IPS-15b (cell line): ENCODE measurements at regions not wholly inside any gene's neighbourhood (a gene's known extent, or its start where the extent isn't known, plus 50 kb on each side); places are given as distances from the start of the nearest gene placed in this dataset.
"Not testable (repeated sequence)": the region's sequence is repeated elsewhere in the genome, so short reads cannot be mapped to it uniquely, and the experiment has no call there.

Experiments
- H3K27me3 ChIP-seq: one replicate; pipeline ENCODE4 v1.6.1; 2013; ENCODE audit warnings: low read length; ENCODE audit not compliant: control insufficient read depth, insufficient read depth
- H3K36me3 ChIP-seq: one replicate; pipeline ENCODE4 v1.6.1; 2013; ENCODE audit warnings: low read length; ENCODE audit not compliant: control insufficient read depth, insufficient read depth
- H3K4me1 ChIP-seq: one replicate; pipeline ENCODE4 v1.6.1; 2013; ENCODE audit warnings: mild to moderate bottlenecking, low read length; ENCODE audit not compliant: control insufficient read depth, insufficient read depth
- H3K4me3 ChIP-seq: one replicate; pipeline ENCODE4 v1.5.1; 2013; ENCODE audit warnings: low read depth, low read length
- H3K9ac ChIP-seq: one replicate; pipeline ENCODE4 v1.6.1; 2013; ENCODE audit warnings: low read depth, mild to moderate bottlenecking, low read length
- H3K9me3 ChIP-seq: one replicate; pipeline ENCODE4 v1.6.1; 2013; ENCODE audit warnings: mild to moderate bottlenecking, low read length; ENCODE audit not compliant: control insufficient read depth, insufficient read depth

- H3K9ac ChIP-seq: no peak overlapping the region
- H3K4me3 ChIP-seq: no peak overlapping the region
- H3K4me1 ChIP-seq: no peaks in the 10 kb centered on the region
- no peaks in the 10 kb centered on the region for H3K9me3 ChIP-seq
- H3K27me3 ChIP-seq: peaks cover 88% of the 10 kb centered on the region
- no peaks in the 10 kb centered on the region for H3K36me3 ChIP-seq
Observed at GRCh38 chr22:22123960-22124278, 120.7 kb upstream of the VPREB1 start.

- H3K4me1 ChIP-seq: no peaks in the 10 kb centered on the region
- peaks cover 88% of the 10 kb centered on the region for H3K27me3 ChIP-seq
- no peaks in the 10 kb centered on the region for H3K9me3 ChIP-seq
- H3K9ac ChIP-seq: no peak overlapping the region
- no peak overlapping the region for H3K4me3 ChIP-seq
- H3K36me3 ChIP-seq: no peaks in the 10 kb centered on the region
Observed at GRCh38 chr22:22123118-22123959, 121.2 kb upstream of the VPREB1 start.

- Histone ChIP-seq H3K4me1 (no peaks in the 10 kb centered on the region), H3K27me3 (peaks cover 81% of the 10 kb centered on the region), H3K9ac (no peak overlapping the region), H3K36me3 (no peaks in the 10 kb centered on the region), H3K4me3 (no peak overlapping the region), H3K9me3 (no peaks in the 10 kb centered on the region)
Observed at GRCh38 chr22:22122348-22123117, 122.1 kb upstream of the VPREB1 start.

GRCh38 chr22:22121445-22121844, 123.1 kb upstream of the VPREB1 start:
- Histone ChIP-seq H3K27me3 (peaks cover 71% of the 10 kb centered on the region), H3K4me1 (no peaks in the 10 kb centered on the region), H3K36me3 (no peaks in the 10 kb centered on the region), H3K9ac (no peak overlapping the region), H3K9me3 (no peaks in the 10 kb centered on the region), H3K4me3 (no peak overlapping the region)

GRCh38 chr22:22120160-22120559, 124.4 kb upstream of the VPREB1 start:
- H3K4me1 ChIP-seq: no peaks in the 10 kb centered on the region
- H3K36me3 ChIP-seq: no peaks in the 10 kb centered on the region
- no peak overlapping the region for H3K4me3 ChIP-seq
- peaks cover 58% of the 10 kb centered on the region for H3K27me3 ChIP-seq
- H3K9ac ChIP-seq: no peak overlapping the region
- H3K9me3 ChIP-seq: no peaks in the 10 kb centered on the region

GRCh38 chr22:22118987-22119386, 125.6 kb upstream of the VPREB1 start:
- Histone ChIP-seq H3K27me3 (peaks cover 54% of the 10 kb centered on the region), H3K9ac (no peak overlapping the region), H3K4me3 (no peak overlapping the region), H3K4me1 (no peaks in the 10 kb centered on the region), H3K36me3 (no peaks in the 10 kb centered on the region), H3K9me3 (no peaks in the 10 kb centered on the region)

GRCh38 chr22:22117864-22118544, 126.6 kb upstream of the VPREB1 start:
- peaks cover 54% of the 10 kb centered on the region for H3K27me3 ChIP-seq
- not testable (repeated sequence) for H3K4me3 ChIP-seq, H3K36me3 ChIP-seq, H3K4me1 ChIP-seq, H3K9me3 ChIP-seq, H3K9ac ChIP-seq

- H3K9me3 ChIP-seq, H3K4me1 ChIP-seq, H3K9ac ChIP-seq, H3K36me3 ChIP-seq, H3K4me3 ChIP-seq: not testable (repeated sequence)
- H3K27me3 ChIP-seq: peaks cover 54% of the 10 kb centered on the region
Observed at GRCh38 chr22:22116997-22117770, 127.4 kb upstream of the VPREB1 start.

- Histone ChIP-seq H3K27me3 (peaks cover 54% of the 10 kb centered on the region), H3K4me3 (no peak overlapping the region), H3K9me3 (no peaks in the 10 kb centered on the region), H3K4me1 (no peaks in the 10 kb centered on the region), H3K36me3 (no peaks in the 10 kb centered on the region), H3K9ac (no peak overlapping the region)
Observed at GRCh38 chr22:22113701-22114100, 130.9 kb upstream of the VPREB1 start.

- Histone ChIP-seq H3K9ac (no peak overlapping the region), H3K4me1 (peaks cover 5% of the 10 kb centered on the region), H3K27me3 (peaks cover 56% of the 10 kb centered on the region), H3K9me3 (no peaks in the 10 kb centered on the region), H3K36me3 (no peaks in the 10 kb centered on the region), H3K4me3 (no peak overlapping the region)
Observed at GRCh38 chr22:22112533-22113294, 130.1 kb upstream of the TOP3B start.

- peaks cover 63% of the 10 kb centered on the region for H3K27me3 ChIP-seq
- H3K9ac ChIP-seq: no peak overlapping the region
- H3K36me3 ChIP-seq: no peaks in the 10 kb centered on the region
- peaks cover 6% of the 10 kb centered on the region for H3K4me1 ChIP-seq
- no peak overlapping the region for H3K4me3 ChIP-seq
- no peaks in the 10 kb centered on the region for H3K9me3 ChIP-seq
Observed at GRCh38 chr22:22111983-22112382, 129.4 kb upstream of the TOP3B start.
